GM12873 (cell line): ENCODE measurements at regions not wholly inside any gene's neighbourhood (a gene's known extent, or its start where the extent isn't known, plus 50 kb on each side); places are given as distances from the start of the nearest gene placed in this dataset.

ENCODE experiments used
- CTCF ChIP-seq: IDR thresholded peaks from 2 replicates; pipeline ENCODE4 v1.5.1; 2012; ENCODE audit warnings: low read depth, mild to moderate bottlenecking, moderate library complexity, low read length, control low read depth; ENCODE audit not compliant: insufficient read depth; ENCODE audit errors: missing control alignments

GRCh38 chr2:156891609-156892008, 365.9 kb upstream of the GALNT5 start:
- TF ChIP-seq CTCF = no peak

DNA sequence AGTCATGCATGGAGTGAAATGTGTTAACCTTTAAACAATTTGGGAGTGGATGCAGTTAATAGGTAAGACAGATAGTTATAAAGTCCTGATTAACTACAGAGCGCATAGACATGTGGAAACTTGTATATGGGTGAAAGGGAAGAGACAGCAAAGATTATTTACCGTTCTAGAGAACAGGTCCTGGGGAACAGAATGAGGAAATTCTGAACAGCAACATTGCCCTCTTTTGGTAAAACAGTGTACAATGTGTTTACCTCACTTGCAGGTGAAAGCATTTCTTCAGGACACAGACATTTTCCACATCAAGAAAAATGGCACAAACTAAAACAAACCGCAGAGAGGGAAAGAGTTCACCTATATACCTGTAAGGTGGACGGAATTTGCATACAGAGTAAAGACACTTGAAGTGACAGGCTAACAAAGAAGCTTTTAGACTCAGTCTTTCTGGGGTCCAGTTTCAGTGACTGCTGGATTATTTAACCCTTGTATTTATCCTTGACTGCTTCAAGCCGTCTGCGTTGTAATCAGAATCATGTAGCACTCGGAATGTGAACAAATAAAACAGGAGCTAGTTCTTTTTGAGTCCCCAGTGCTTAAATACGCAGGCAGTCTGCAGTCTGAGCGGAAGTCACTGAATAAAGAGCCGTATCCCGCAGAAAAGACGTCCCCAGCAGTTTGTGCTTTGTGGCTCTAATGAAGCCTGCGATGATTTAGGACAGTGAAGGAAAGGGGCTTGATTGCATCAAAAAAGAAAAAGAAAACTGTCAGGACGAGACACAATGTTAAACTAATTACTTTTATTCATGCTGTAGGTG, 364.8 kb upstream of the GALNT5 start:
- peak; percentile 52 for TF ChIP-seq CTCF

GRCh38 chr2:156896294-156896693, 361.2 kb upstream of the GALNT5 start:
- no peak for TF ChIP-seq CTCF

DNA sequence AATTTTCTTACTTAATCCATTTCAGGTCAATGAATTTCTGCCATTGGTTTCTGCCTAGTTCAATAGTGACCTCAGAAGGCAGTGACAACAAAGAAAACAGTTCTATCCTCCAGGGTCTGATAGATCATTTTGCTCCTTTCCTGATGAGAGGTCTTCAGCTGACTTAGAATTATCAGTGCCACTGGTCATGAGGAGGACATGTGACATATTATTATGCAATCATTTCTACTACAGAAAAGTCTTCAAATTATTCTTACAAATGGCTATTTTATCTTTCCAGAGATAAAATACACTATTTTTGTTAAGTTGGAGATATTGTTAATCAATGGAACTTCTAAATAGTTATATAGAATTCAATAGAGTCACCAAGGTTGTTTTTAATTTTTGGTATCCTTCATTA, 360.0 kb upstream of the GALNT5 start:
- TF ChIP-seq CTCF = no peak

DNA sequence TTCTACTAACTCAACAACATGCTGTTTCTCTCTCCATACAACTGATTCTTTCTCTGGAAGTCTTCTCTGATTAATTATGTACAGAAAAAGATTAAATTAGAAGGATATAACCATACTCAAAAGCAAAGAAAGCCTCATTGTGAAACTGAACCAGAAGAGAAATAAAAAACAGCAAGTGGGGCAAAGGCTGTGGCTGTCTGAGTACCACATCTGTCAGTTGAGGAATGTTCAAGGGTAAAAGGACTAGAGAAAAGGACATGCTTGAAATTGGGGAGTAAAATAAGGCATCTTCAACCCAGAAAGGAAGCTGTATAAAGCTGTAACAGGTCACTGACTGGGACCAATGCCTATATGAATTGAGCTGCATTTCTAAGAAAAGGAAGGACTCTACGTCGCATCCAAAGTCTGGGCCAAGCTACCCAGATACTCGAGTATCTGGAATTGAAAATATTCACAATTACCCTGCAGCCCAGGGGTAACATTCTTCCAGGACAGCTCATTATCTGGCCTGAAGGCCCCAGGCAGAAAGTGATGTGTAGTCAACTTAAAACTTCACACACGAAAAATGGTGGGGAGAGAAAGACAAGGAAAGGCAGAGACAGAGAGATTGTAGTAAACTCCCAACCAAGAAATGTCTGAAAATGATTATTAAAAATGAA, 356.0 kb upstream of the GALNT5 start:
- no peak for TF ChIP-seq CTCF

GRCh38 chr2:156903335-156903734, 354.2 kb upstream of the GALNT5 start:
- no peak for TF ChIP-seq CTCF

DNA sequence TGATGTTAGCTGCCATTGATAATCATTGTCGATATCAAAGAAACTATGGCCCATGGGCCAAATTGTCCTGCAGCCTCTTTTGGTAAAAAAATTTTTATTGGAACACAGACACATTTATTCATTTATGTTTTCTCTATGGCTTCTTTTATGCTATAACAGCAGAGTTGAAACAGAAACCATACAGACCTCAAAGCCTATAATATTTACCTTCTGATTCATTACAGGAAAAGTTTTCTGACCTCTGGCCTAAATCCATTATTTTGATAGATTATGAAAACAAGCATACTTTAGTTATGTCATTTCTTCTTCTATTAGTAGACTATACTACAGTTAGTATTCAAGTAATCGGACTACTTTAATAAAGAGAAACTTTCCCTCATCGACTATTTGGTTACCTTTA, 349.7 kb upstream of the GALNT5 start:
- no peak for TF ChIP-seq CTCF
